ENCODE measurements at regions not wholly inside any gene's neighbourhood (a gene's known extent, or its start where the extent isn't known, plus 50 kb on each side); places are given as distances from the start of the nearest gene placed in this dataset.

- Mint-ChIP-seq H3K27me3 (ENCODE audit: low read depth) (no peaks in the 10 kb centered on the region), H3K36me3 (peaks cover 5% of the 10 kb centered on the region), H3K9me3 (peaks cover 26% of the 10 kb centered on the region), H3K27ac (no peak overlapping the region), H3K4me3 (no peak overlapping the region), H3K4me1 (peaks cover 3% of the 10 kb centered on the region)
- DNase-seq (ENCODE audit: low spot score in 2 of 2, unreplicated experiment in 2 of 2), result no peak
- TF ChIP-seq, protein P1, sequence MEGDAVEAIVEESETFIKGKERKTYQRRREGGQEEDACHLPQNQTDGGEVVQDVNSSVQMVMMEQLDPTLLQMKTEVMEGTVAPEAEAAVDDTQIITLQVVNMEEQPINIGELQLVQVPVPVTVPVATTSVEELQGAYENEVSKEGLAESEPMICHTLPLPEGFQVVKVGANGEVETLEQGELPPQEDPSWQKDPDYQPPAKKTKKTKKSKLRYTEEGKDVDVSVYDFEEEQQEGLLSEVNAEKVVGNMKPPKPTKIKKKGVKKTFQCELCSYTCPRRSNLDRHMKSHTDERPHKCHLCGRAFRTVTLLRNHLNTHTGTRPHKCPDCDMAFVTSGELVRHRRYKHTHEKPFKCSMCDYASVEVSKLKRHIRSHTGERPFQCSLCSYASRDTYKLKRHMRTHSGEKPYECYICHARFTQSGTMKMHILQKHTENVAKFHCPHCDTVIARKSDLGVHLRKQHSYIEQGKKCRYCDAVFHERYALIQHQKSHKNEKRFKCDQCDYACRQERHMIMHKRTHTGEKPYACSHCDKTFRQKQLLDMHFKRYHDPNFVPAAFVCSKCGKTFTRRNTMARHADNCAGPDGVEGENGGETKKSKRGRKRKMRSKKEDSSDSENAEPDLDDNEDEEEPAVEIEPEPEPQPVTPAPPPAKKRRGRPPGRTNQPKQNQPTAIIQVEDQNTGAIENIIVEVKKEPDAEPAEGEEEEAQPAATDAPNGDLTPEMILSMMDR (IDR thresholded peaks at IDR 0.05; ENCODE audit: unreplicated experiment), result no peak
These were observed 410.7 kb upstream of the SEMA3A start for GRCh38 chr7:84605301-84605700.

GRCh38 chr7:84603545-84603944, 409.0 kb upstream of the SEMA3A start:
- Mint-ChIP-seq H3K9me3 (peaks cover 22% of the 10 kb centered on the region), H3K27ac (no peak overlapping the region), H3K27me3 (ENCODE audit: low read depth) (no peaks in the 10 kb centered on the region), H3K36me3 (peaks cover 5% of the 10 kb centered on the region), H3K4me3 (no peak overlapping the region), H3K4me1 (peaks cover 2% of the 10 kb centered on the region)
- TF ChIP-seq, protein P1 (IDR thresholded peaks at IDR 0.05; ENCODE audit: unreplicated experiment), result no peak
- no peak for DNase-seq (ENCODE audit: low spot score in 2 of 2, unreplicated experiment in 2 of 2)

GRCh38 chr7:84595026-84595425, 400.4 kb upstream of the SEMA3A start:
- Mint-ChIP-seq H3K27ac (no peak overlapping the region), H3K27me3 (ENCODE audit: low read depth) (no peaks in the 10 kb centered on the region), H3K36me3 (peaks cover 9% of the 10 kb centered on the region), H3K4me3 (no peak overlapping the region), H3K4me1 (no peaks in the 10 kb centered on the region), H3K9me3 (peaks cover 44% of the 10 kb centered on the region)
- no peak for DNase-seq (ENCODE audit: low spot score in 2 of 2, unreplicated experiment in 2 of 2)
- TF ChIP-seq, protein P1 (IDR thresholded peaks at IDR 0.05; ENCODE audit: unreplicated experiment), result no peak

- no peak for DNase-seq (ENCODE audit: low spot score in 2 of 2, unreplicated experiment in 2 of 2)
- Mint-ChIP-seq H3K27ac (no peak overlapping the region), H3K4me3 (no peak overlapping the region), H3K4me1 (no peaks in the 10 kb centered on the region), H3K9me3 (peaks cover 45% of the 10 kb centered on the region), H3K36me3 (peaks cover 9% of the 10 kb centered on the region), H3K27me3 (ENCODE audit: low read depth) (no peaks in the 10 kb centered on the region)
- TF ChIP-seq, protein P1 (IDR thresholded peaks at IDR 0.05; ENCODE audit: unreplicated experiment), result no peak
These were observed 397.3 kb upstream of the SEMA3A start for GRCh38 chr7:84591897-84592296.

DNA sequence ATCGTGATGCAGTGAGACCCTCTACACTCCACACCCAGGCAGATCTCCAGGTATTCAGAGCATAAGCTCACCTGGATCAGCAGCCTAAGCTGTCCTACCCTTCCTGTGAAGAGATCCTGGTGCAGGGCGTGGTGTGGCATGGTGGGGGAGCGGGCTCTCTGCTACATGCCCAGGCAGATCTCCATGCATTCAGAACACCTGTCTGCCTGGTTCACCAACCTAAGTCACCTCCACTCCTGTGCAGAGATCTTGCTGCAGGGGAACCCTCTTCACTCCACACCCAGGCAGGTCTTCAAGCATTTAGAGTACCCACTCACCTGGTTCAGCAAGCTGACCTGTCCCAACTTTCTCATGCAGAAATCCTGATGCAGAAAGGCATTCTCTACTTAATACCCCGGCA, 394.4 kb upstream of the SEMA3A start:
- TF ChIP-seq, protein P1 (IDR thresholded peaks at IDR 0.05; ENCODE audit: unreplicated experiment), result no peak
- peaks cover 7% of the 10 kb centered on the region for H3K36me3 Mint-ChIP-seq
- DNase-seq (ENCODE audit: low spot score in 2 of 2, unreplicated experiment in 2 of 2), result no peak
- H3K27ac Mint-ChIP-seq, result no peak overlapping the region
- H3K4me3 Mint-ChIP-seq, result no peak overlapping the region
- H3K4me1 Mint-ChIP-seq, result no peaks in the 10 kb centered on the region
- peaks cover 28% of the 10 kb centered on the region for H3K9me3 Mint-ChIP-seq
- H3K27me3 Mint-ChIP-seq (ENCODE audit: low read depth), result no peaks in the 10 kb centered on the region

GRCh38 chr7:84583331-84583730, 388.7 kb upstream of the SEMA3A start:
- TF ChIP-seq, protein P1 (IDR thresholded peaks at IDR 0.05; ENCODE audit: unreplicated experiment), result no peak
- no peak for DNase-seq (ENCODE audit: low spot score in 2 of 2, unreplicated experiment in 2 of 2)
- no peaks in the 10 kb centered on the region for H3K36me3 Mint-ChIP-seq

More at GRCh38 chr7:84583331-84583730, 388.7 kb upstream of the SEMA3A start:
- H3K4me1 Mint-ChIP-seq, result no peaks in the 10 kb centered on the region
- no peak overlapping the region for H3K27ac Mint-ChIP-seq
- no peak overlapping the region for H3K4me3 Mint-ChIP-seq
- no peaks in the 10 kb centered on the region for H3K27me3 Mint-ChIP-seq (ENCODE audit: low read depth)
- no peaks in the 10 kb centered on the region for H3K9me3 Mint-ChIP-seq

Data from mesothelial cell of epicardium (in vitro differentiated cells).